K562 (cell line): ENCODE measurements at regions not wholly inside any gene's neighbourhood (a gene's known extent, or its start where the extent isn't known, plus 50 kb on each side); places are given as distances from the start of the nearest gene placed in this dataset.

ENCODE experiments used
- BMI1 ChIP-seq: fragments of 150-350 bp; IDR thresholded peaks from 2 replicates; pipeline ENCODE4 v1.6.1; 2014; ENCODE audit warnings: low read length
- DPF2 ChIP-seq: fragments of 450-650 bp; IDR thresholded peaks from 2 replicates; pipeline ENCODE4 v1.6.1; 2016
- E2F1 ChIP-seq: sonication (generic); formaldehyde crosslinking; IDR thresholded peaks from 2 replicates; pipeline ENCODE4 v1.8.1; 2023; ENCODE audit warnings: mild to moderate bottlenecking, missing genetic modification reagents, moderate library complexity
- EHMT2 ChIP-seq: fragments of 450-650 bp; IDR thresholded peaks from 2 replicates; pipeline ENCODE4 v1.6.1; 2018; ENCODE audit warnings: antibody characterized with exemption
- ELK1 ChIP-seq: sonication (generic); formaldehyde crosslinking; IDR thresholded peaks from 2 replicates; pipeline ENCODE4 v1.8.1; 2022; ENCODE audit warnings: missing genetic modification reagents
- EWSR1 ChIP-seq: fragments of 450-650 bp; IDR thresholded peaks from 2 replicates; pipeline ENCODE4 v1.6.1; 2018; ENCODE audit warnings: borderline replicate concordance, mild to moderate bottlenecking, low read depth, moderate library complexity; ENCODE audit not compliant: partially characterized antibody
- ILK ChIP-seq: fragments of 450-650 bp; IDR thresholded peaks from 2 replicates; pipeline ENCODE4 v1.6.1; 2016; ENCODE audit warnings: missing genetic modification characterization, low read depth, mild to moderate bottlenecking, missing compliant biosample characterization, moderate library complexity, borderline replicate concordance
- MBD1 ChIP-seq: fragments of 250-450 bp; sonication (Bioruptor Pico); IDR thresholded peaks from 2 replicates; pipeline ENCODE4 v1.8.0; 2022; ENCODE audit warnings: inconsistent platforms
- MCM2 ChIP-seq: fragments of 450-650 bp; IDR thresholded peaks from 2 replicates; pipeline ENCODE4 v1.6.1; 2017; ENCODE audit warnings: low read depth, mild to moderate bottlenecking
- MITF ChIP-seq: IDR thresholded peaks from 2 replicates; pipeline ENCODE4 v1.6.1; 2014; ENCODE audit warnings: antibody characterized with exemption
- NKRF ChIP-seq: fragments of 450-650 bp; IDR thresholded peaks from 2 replicates; pipeline ENCODE4 v1.6.1; 2016; ENCODE audit warnings: borderline replicate concordance
- SRSF7 ChIP-seq: fragments of 200-400 bp; formaldehyde crosslinking; optimal IDR thresholded peaks from 2 replicates; pipeline ENCODE3; 2017; ENCODE audit warnings: mild to moderate bottlenecking, low read depth, low read length
- ZC3H11A ChIP-seq: IDR thresholded peaks from 2 replicates; pipeline ENCODE4 v1.6.1; 2012; ENCODE audit warnings: low read depth, low read length, improper control_type of control experiment
- ZNF146 ChIP-seq: IDR thresholded peaks from one replicate; pipeline ENCODE4 v1.6.1; 2018; ENCODE audit warnings: missing compliant biosample characterization; ENCODE audit not compliant: unreplicated experiment
- ZNF609 ChIP-seq: sonication (generic); formaldehyde crosslinking; IDR thresholded peaks from 2 replicates; pipeline ENCODE4 v1.8.1; 2023; ENCODE audit warnings: missing genetic modification reagents, mild to moderate bottlenecking, borderline replicate concordance

- TF ChIP-seq MBD1 (CRISPR knock-in tag) (no peak), MCM2 (no peak), BMI1 (no peak), ZNF146 (no peak), ILK (tag) (no peak), E2F1 (CRISPR knock-in tag) (no peak), EWSR1 (no peak), DPF2 (peak; percentile 46; the same call in 1 of the 2 replicates), SRSF7 (no peak), ELK1 (CRISPR knock-in tag) (no peak), MITF (0 out of 2 replicates have a peak, but pooled peaks have one; percentile 8), ZNF609 (CRISPR knock-in tag) (no peak), EHMT2 (no peak), NKRF (0 out of 2 replicates have a peak, but pooled peaks have one; percentile 33), ZC3H11A (no peak)
These were observed 100.7 kb upstream of the SSBP2 start (continued) for GRCh38 chr5:81851481-81852178.
